SK-N-SH treated with all-trans-retinoic acid at 6 μM for 48 hours (cell line): ENCODE measurements at regions not wholly inside any gene's neighbourhood (a gene's known extent, or its start where the extent isn't known, plus 50 kb on each side); places are given as distances from the start of the nearest gene placed in this dataset.

Experiments used
- ATAC-seq: fragments of 200-7000 bp; cut with Tn5 transposase; 3 replicates; pipeline ENCODE4 v1.9.1; 2020; ENCODE audit warnings: mild to moderate bottlenecking, moderate library complexity
- ARNTL ChIP-seq: fragments of 450-650 bp; formaldehyde crosslinking; IDR thresholded peaks from 2 replicates; pipeline ENCODE4 v1.5.0; 2020; ENCODE audit warnings: low read depth, mild to moderate bottlenecking, moderate library complexity, borderline replicate concordance
- BACH2 ChIP-seq: fragments of 250-450 bp; sonication (Bioruptor Pico); IDR thresholded peaks from 2 replicates; pipeline ENCODE4 v1.9.0; 2021; ENCODE audit warnings: mild to moderate bottlenecking, borderline replicate concordance
- CSDC2 ChIP-seq: fragments of 250-450 bp; sonication (Bioruptor Pico); IDR thresholded peaks from 2 replicates; pipeline ENCODE4 v1.5.0; 2020; ENCODE audit warnings: mild to moderate bottlenecking, moderate library complexity
- CSRNP3 ChIP-seq: fragments of 250-450 bp; sonication (Bioruptor Pico); IDR thresholded peaks from 2 replicates; pipeline ENCODE4 v1.5.1; 2021; ENCODE audit warnings: mild to moderate bottlenecking, moderate library complexity
- ISL1 ChIP-seq: fragments of 250-450 bp; sonication (Bioruptor Pico); IDR thresholded peaks from 2 replicates; pipeline ENCODE4 v2.1.2; 2022; ENCODE audit warnings: mild to moderate bottlenecking, moderate library complexity
- OSR1 ChIP-seq: fragments of 250-450 bp; sonication (Bioruptor Pico); IDR thresholded peaks from 2 replicates; pipeline ENCODE4 v1.8.0; 2022; ENCODE audit warnings: moderate library complexity, mild to moderate bottlenecking, inconsistent platforms
- SNAI2 ChIP-seq: fragments of 250-450 bp; sonication (Bioruptor Pico); IDR thresholded peaks from 2 replicates; pipeline ENCODE4 v1.5.0; 2020; ENCODE audit warnings: mild to moderate bottlenecking, moderate library complexity
- TCF4 ChIP-seq: fragments of 250-450 bp; sonication (Bioruptor Pico); IDR thresholded peaks from 2 replicates; pipeline ENCODE4 v1.8.0; 2021; ENCODE audit warnings: mild to moderate bottlenecking, moderate library complexity, borderline replicate concordance
- TOX ChIP-seq: fragments of 250-450 bp; sonication (Bioruptor Pico); IDR thresholded peaks from 2 replicates; pipeline ENCODE4 v1.8.0; 2021; ENCODE audit warnings: mild to moderate bottlenecking, moderate library complexity, borderline replicate concordance
- ZC3H10 ChIP-seq: fragments of 250-450 bp; sonication (Bioruptor Pico); IDR thresholded peaks from 2 replicates; pipeline ENCODE4 v1.5.1; 2021; ENCODE audit warnings: mild to moderate bottlenecking, moderate library complexity
- ZNF565 ChIP-seq: fragments of 450-650 bp; formaldehyde crosslinking; conservative IDR thresholded peaks from 2 replicates; pipeline ENCODE4 v1.5.0; 2020; ENCODE audit warnings: low read depth, mild to moderate bottlenecking, moderate library complexity
- ZNF70 ChIP-seq: fragments of 450-650 bp; formaldehyde crosslinking; IDR thresholded peaks from 2 replicates; pipeline ENCODE4 v1.5.0; 2020; ENCODE audit warnings: mild to moderate bottlenecking, moderate library complexity
- ZNF8 ChIP-seq: fragments of 450-650 bp; formaldehyde crosslinking; IDR thresholded peaks from 2 replicates; pipeline ENCODE4 v1.5.0; 2020; ENCODE audit warnings: mild to moderate bottlenecking, moderate library complexity
- TF ChIP-seq, protein P1 (sequence below): fragments of 250-450 bp; sonication (Bioruptor Pico); IDR thresholded peaks from 2 replicates; pipeline ENCODE4 v1.5.1; 2020; ENCODE audit warnings: low read depth, mild to moderate bottlenecking, moderate library complexity
- TF ChIP-seq, protein P2 (sequence below): fragments of 250-450 bp; sonication (Bioruptor Pico); IDR thresholded peaks from 2 replicates; pipeline ENCODE4 v1.8.0; 2020; ENCODE audit warnings: mild to moderate bottlenecking, moderate library complexity, borderline replicate concordance
- TF ChIP-seq, protein P3 (sequence below): fragments of 250-450 bp; sonication (Bioruptor Pico); IDR thresholded peaks from 2 replicates; pipeline ENCODE4 v1.5.0; 2020; ENCODE audit warnings: mild to moderate bottlenecking, moderate library complexity
- TF ChIP-seq, protein P4 (sequence below): fragments of 250-450 bp; sonication (Bioruptor Pico); IDR thresholded peaks from 2 replicates; pipeline ENCODE4 v1.8.0; 2021; ENCODE audit warnings: low read depth, mild to moderate bottlenecking, moderate library complexity, borderline replicate concordance

DNA sequence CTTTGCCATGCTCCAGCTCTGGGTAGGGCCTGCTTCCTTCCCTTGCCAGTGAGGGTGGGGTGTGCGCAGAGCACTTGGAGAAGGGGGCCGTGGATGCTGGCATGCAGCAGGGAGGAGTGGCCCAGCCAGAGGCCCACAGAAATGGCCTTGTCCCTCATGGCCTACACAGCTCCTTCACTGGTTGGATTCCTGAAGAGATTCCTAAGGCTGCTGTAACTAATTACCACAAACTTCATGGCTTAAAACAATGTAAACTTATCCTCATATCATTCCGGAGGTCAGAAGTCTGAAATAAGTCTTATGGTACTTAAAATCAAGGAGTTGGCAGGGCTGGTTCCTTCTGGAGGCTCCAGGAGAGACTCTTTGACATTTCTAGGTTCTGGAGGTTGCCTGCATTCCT, 195.2 kb downstream of the GLI2 start (continued):
- TF ChIP-seq, protein P1, sequence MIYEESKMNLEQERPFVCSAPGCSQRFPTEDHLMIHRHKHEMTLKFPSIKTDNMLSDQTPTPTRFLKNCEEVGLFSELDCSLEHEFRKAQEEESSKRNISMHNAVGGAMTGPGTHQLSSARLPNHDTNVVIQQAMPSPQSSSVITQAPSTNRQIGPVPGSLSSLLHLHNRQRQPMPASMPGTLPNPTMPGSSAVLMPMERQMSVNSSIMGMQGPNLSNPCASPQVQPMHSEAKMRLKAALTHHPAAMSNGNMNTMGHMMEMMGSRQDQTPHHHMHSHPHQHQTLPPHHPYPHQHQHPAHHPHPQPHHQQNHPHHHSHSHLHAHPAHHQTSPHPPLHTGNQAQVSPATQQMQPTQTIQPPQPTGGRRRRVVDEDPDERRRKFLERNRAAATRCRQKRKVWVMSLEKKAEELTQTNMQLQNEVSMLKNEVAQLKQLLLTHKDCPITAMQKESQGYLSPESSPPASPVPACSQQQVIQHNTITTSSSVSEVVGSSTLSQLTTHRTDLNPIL, result no peak
- no peak for TF ChIP-seq ZC3H10 (CRISPR knock-in tag)
- TF ChIP-seq ZNF8 (CRISPR knock-in tag), result no peak
- TF ChIP-seq, protein P2, sequence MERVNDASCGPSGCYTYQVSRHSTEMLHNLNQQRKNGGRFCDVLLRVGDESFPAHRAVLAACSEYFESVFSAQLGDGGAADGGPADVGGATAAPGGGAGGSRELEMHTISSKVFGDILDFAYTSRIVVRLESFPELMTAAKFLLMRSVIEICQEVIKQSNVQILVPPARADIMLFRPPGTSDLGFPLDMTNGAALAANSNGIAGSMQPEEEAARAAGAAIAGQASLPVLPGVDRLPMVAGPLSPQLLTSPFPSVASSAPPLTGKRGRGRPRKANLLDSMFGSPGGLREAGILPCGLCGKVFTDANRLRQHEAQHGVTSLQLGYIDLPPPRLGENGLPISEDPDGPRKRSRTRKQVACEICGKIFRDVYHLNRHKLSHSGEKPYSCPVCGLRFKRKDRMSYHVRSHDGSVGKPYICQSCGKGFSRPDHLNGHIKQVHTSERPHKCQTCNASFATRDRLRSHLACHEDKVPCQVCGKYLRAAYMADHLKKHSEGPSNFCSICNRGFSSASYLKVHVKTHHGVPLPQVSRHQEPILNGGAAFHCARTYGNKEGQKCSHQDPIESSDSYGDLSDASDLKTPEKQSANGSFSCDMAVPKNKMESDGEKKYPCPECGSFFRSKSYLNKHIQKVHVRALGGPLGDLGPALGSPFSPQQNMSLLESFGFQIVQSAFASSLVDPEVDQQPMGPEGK (CRISPR knock-in tag), result no peak
- no peak for TF ChIP-seq OSR1 (CRISPR knock-in tag)
- no peak for TF ChIP-seq ARNTL (CRISPR knock-in tag)

GRCh38 chr2:120932472-120932871, 196.8 kb downstream of the GLI2 start:
- TF ChIP-seq SNAI2 (CRISPR knock-in tag) (no peak), ISL1 (CRISPR knock-in tag) (no peak), CSRNP3 (CRISPR knock-in tag) (no peak), CSDC2 (CRISPR knock-in tag) (no peak), BACH2 (no peak)
- TF ChIP-seq, protein P3, sequence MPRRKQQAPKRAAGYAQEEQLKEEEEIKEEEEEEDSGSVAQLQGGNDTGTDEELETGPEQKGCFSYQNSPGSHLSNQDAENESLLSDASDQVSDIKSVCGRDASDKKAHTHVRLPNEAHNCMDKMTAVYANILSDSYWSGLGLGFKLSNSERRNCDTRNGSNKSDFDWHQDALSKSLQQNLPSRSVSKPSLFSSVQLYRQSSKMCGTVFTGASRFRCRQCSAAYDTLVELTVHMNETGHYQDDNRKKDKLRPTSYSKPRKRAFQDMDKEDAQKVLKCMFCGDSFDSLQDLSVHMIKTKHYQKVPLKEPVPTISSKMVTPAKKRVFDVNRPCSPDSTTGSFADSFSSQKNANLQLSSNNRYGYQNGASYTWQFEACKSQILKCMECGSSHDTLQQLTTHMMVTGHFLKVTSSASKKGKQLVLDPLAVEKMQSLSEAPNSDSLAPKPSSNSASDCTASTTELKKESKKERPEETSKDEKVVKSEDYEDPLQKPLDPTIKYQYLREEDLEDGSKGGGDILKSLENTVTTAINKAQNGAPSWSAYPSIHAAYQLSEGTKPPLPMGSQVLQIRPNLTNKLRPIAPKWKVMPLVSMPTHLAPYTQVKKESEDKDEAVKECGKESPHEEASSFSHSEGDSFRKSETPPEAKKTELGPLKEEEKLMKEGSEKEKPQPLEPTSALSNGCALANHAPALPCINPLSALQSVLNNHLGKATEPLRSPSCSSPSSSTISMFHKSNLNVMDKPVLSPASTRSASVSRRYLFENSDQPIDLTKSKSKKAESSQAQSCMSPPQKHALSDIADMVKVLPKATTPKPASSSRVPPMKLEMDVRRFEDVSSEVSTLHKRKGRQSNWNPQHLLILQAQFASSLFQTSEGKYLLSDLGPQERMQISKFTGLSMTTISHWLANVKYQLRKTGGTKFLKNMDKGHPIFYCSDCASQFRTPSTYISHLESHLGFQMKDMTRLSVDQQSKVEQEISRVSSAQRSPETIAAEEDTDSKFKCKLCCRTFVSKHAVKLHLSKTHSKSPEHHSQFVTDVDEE (CRISPR knock-in tag), result no peak
- TF ChIP-seq, protein P1, result no peak
- TF ChIP-seq, protein P2 (CRISPR knock-in tag), result no peak
- no peak for ATAC-seq

DNA sequence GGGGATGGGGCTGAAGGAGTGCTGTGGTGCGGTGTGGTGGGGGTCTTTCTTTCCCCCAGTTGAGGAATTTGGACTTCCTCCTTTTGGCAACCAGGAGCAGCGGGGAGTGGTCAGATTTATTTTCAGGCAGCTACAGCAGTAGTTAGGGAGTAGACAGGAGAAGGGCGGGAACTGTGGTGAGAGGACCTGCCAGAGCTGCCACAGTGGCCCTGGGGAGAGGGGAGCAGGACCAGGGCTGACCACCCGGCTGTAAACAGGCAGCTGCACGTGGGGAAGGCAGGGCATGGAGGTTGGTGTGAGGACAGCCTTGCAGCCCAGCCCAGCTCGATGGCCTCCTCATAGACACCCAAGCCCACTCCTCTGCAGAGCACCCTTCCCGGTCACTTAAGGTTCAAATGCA, 197.2 kb downstream of the GLI2 start:
- no peak for ATAC-seq
- TF ChIP-seq TOX (CRISPR knock-in tag), result no peak
- no peak for TF ChIP-seq ISL1 (CRISPR knock-in tag)
- TF ChIP-seq ZNF565 (CRISPR knock-in tag), result no peak
- TF ChIP-seq ZNF8 (CRISPR knock-in tag), result no peak
- TF ChIP-seq, protein P4, sequence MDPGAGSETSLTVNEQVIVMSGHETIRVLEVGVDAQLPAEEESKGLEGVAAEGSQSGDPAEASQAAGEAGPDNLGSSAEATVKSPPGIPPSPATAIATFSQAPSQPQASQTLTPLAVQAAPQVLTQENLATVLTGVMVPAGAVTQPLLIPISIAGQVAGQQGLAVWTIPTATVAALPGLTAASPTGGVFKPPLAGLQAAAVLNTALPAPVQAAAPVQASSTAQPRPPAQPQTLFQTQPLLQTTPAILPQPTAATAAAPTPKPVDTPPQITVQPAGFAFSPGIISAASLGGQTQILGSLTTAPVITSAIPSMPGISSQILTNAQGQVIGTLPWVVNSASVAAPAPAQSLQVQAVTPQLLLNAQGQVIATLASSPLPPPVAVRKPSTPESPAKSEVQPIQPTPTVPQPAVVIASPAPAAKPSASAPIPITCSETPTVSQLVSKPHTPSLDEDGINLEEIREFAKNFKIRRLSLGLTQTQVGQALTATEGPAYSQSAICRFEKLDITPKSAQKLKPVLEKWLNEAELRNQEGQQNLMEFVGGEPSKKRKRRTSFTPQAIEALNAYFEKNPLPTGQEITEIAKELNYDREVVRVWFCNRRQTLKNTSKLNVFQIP, result no peak
- TF ChIP-seq CSRNP3 (CRISPR knock-in tag), result no peak
- TF ChIP-seq TCF4 (CRISPR knock-in tag), result no peak
- no peak for TF ChIP-seq ZNF70
- TF ChIP-seq, protein P3 (CRISPR knock-in tag), result no peak
- no peak for TF ChIP-seq SNAI2 (CRISPR knock-in tag)
- TF ChIP-seq, protein P2 (CRISPR knock-in tag), result no peak
